Endothelial cell of umbilical vein (primary cell): ENCODE measurements at regions not wholly inside any gene's neighbourhood (a gene's known extent, or its start where the extent isn't known, plus 50 kb on each side); places are given as distances from the start of the nearest gene placed in this dataset.

Experiments used
- BruUV-seq: library from RNA; stranded (reverse); fragments of 400-500 nt; replicated peaks from 2 replicates; lab custom pipeline; 2021; lab: Mats Ljungman, UMichigan
- CTCF ChIA-PET: fragments of 300-600, 350-600 bp; sonication (Branson Sonifier 250); formaldehyde crosslinking; loops from one replicate; lab custom pipeline; 2021; ENCODE audit warnings: antibody characterized with exemption, inconsistent platforms; lab: Charles Lee
- POLR2A ChIA-PET: fragments of 300-600, 350-600 bp; sonication (Branson Sonifier 250); formaldehyde crosslinking; loops from one replicate; lab custom pipeline; 2021; ENCODE audit warnings: antibody characterized with exemption, inconsistent platforms; lab: Charles Lee
- DNase-seq: peaks from one replicate; pipeline ENCODE4 v3.0.0-alpha.2; 2011; ENCODE audit warnings: low read depth, low spot score
- FAIRE-seq: peaks from 2 replicates; lab custom pipeline; 2011; peaks lifted over from hg19 to GRCh38; lab: Jason Lieb, UNC
- H2AFZ ChIP-seq: 2 replicates; pipeline ENCODE4 v1.6.0; 2012; ENCODE audit warnings: low read depth, low read length, control low read depth, inconsistent platforms
- H3K27ac ChIP-seq: 2 replicates; pipeline ENCODE4 v1.5.1; 2011; ENCODE audit warnings: low read depth, mild to moderate bottlenecking, control low read depth, low read length, moderate library complexity; ENCODE audit not compliant: insufficient read depth
- H3K27me3 ChIP-seq, 2 experiments: 2 replicates each; pipeline versions ENCODE4 v1.6.0 to v1.6.1; 2011; ENCODE audit warnings: low read length in 2 of 2, mixed read lengths in 1 of 2; ENCODE audit not compliant: control insufficient read depth in 2 of 2, insufficient read depth in 2 of 2
- H3K36me3 ChIP-seq, 2 experiments: 2 replicates in 1 of 2; 3 replicates in 1 of 2; pipeline ENCODE4 v1.5.1; 2011; ENCODE audit warnings: low read length in 2 of 2, mild to moderate bottlenecking in 1 of 2, moderate library complexity in 1 of 2; ENCODE audit not compliant: control insufficient read depth in 2 of 2, insufficient read depth in 2 of 2; ENCODE audit errors: extremely low read depth in 1 of 2
- H3K4me1 ChIP-seq: 3 replicates; pipeline ENCODE4 v1.5.1; 2011; ENCODE audit warnings: mild to moderate bottlenecking, low read length; ENCODE audit not compliant: control insufficient read depth, insufficient read depth; ENCODE audit errors: extremely low read depth
- H3K4me2 ChIP-seq: 2 replicates; pipeline ENCODE4 v1.6.1; 2011; ENCODE audit warnings: low read length, control low read depth, mixed read lengths; ENCODE audit not compliant: insufficient read depth
- H3K4me3 ChIP-seq, 3 experiments: fragments of 200-600 bp in 1 of 3; sonication (generic), shearing (Covaris generic) in 1 of 3; replicated peaks in 1 of 3; 2 replicates each; pipeline ENCODE4 v1.5.1; 2011 to 2016; ENCODE audit warnings: control low read depth in 3 of 3, low read length in 3 of 3, mild to moderate bottlenecking in 2 of 3, inconsistent platforms in 1 of 3, low read depth in 1 of 3, moderate library complexity in 1 of 3; ENCODE audit not compliant: insufficient read depth in 1 of 3
- H3K79me2 ChIP-seq: 2 replicates; pipeline ENCODE4 v1.6.0; 2012; ENCODE audit warnings: low read length, inconsistent platforms; ENCODE audit not compliant: control insufficient read depth, insufficient read depth
- H3K9ac ChIP-seq: replicated peaks from 2 replicates; pipeline ENCODE3; 2011; ENCODE audit warnings: low read length, control low read depth; ENCODE audit not compliant: insufficient read depth; ENCODE audit errors: extremely low read depth
- H3K9me1 ChIP-seq: replicated peaks from 3 replicates; pipeline ENCODE4 v1.6.0; 2011; ENCODE audit warnings: mild to moderate bottlenecking, low read length; ENCODE audit not compliant: control insufficient read depth, insufficient read depth; ENCODE audit errors: extremely low read depth
- H3K9me3 ChIP-seq: replicated peaks from 2 replicates; pipeline ENCODE4 v1.5.1; 2012; ENCODE audit warnings: low read length, inconsistent platforms; ENCODE audit not compliant: control insufficient read depth, insufficient read depth
- H4K20me1 ChIP-seq: replicated peaks from 2 replicates; pipeline ENCODE3; 2011; ENCODE audit warnings: mild to moderate bottlenecking, low read length; ENCODE audit not compliant: control insufficient read depth, insufficient read depth; ENCODE audit errors: extremely low read depth
- EZH2 ChIP-seq: IDR thresholded peaks from 2 replicates; pipeline ENCODE4 v1.6.1; 2012; ENCODE audit warnings: borderline replicate concordance, low read depth, mild to moderate bottlenecking, moderate library complexity, low read length, inconsistent platforms; ENCODE audit not compliant: severe bottlenecking
- FOS ChIP-seq: IDR thresholded peaks from 2 replicates; pipeline ENCODE4 v1.6.1; 2011; ENCODE audit warnings: mild to moderate bottlenecking, low read length, moderate library complexity, borderline replicate concordance; ENCODE audit not compliant: insufficient read depth
- GATA2 ChIP-seq: IDR thresholded peaks from 2 replicates; pipeline ENCODE4 v1.7.0; 2011; ENCODE audit warnings: low read depth, mild to moderate bottlenecking, moderate library complexity, mixed read lengths, low read length; ENCODE audit not compliant: insufficient read length, insufficient read depth
- JUN ChIP-seq: IDR thresholded peaks from 2 replicates; pipeline ENCODE4 v1.6.1; 2011; ENCODE audit warnings: borderline replicate concordance, low read depth; ENCODE audit not compliant: insufficient read length, insufficient read depth
- MYC ChIP-seq: IDR thresholded peaks from one replicate; pipeline ENCODE4 v1.6.1; 2011; ENCODE audit warnings: mild to moderate bottlenecking, low read depth, low read length
- POLR2A ChIP-seq: IDR thresholded peaks from 2 replicates; pipeline ENCODE4 v1.6.1; 2012; ENCODE audit warnings: low read depth, mild to moderate bottlenecking, control low read depth, low read length
- POLR2AphosphoS5 ChIP-seq: IDR thresholded peaks from 2 replicates; pipeline ENCODE4 v1.6.1; 2012; ENCODE audit warnings: low read depth, mild to moderate bottlenecking, control low read depth, low read length, moderate library complexity; ENCODE audit not compliant: insufficient read depth
- dilution Hi-C: fragments of 300-500 bp; cut with MboI; formaldehyde crosslinking; loops from one replicate; pipeline ENCODE4 v1.15.0; 2019; ENCODE audit warnings: low sequenced_read_pairs; ENCODE audit not compliant: extremely low pct_ligation_motif_present
- intact Hi-C: fragments of 100-400 bp; cut with micrococcal nuclease; formaldehyde crosslinking; loops from one replicate; pipeline ENCODE4 v1.10.0; 2022
- TF ChIP-seq, protein P1 (sequence below): IDR thresholded peaks from 2 replicates; pipeline ENCODE4 v1.6.1; 2011; ENCODE audit not compliant: insufficient read depth, insufficient read length
- TF ChIP-seq, protein P2 (sequence below), 2 donors: IDR thresholded peaks; 1 replicate in 1 of 2; 2 replicates in 1 of 2; pipeline ENCODE4 v1.5.1; 2011; ENCODE audit warnings: low read length in 2 of 2, mild to moderate bottlenecking in 2 of 2, moderate library complexity in 2 of 2, control low read depth in 1 of 2, inconsistent platforms in 1 of 2, low read depth in 1 of 2; ENCODE audit not compliant: insufficient read depth in 1 of 2; ENCODE audit errors: extremely low read depth in 1 of 2

DNA sequence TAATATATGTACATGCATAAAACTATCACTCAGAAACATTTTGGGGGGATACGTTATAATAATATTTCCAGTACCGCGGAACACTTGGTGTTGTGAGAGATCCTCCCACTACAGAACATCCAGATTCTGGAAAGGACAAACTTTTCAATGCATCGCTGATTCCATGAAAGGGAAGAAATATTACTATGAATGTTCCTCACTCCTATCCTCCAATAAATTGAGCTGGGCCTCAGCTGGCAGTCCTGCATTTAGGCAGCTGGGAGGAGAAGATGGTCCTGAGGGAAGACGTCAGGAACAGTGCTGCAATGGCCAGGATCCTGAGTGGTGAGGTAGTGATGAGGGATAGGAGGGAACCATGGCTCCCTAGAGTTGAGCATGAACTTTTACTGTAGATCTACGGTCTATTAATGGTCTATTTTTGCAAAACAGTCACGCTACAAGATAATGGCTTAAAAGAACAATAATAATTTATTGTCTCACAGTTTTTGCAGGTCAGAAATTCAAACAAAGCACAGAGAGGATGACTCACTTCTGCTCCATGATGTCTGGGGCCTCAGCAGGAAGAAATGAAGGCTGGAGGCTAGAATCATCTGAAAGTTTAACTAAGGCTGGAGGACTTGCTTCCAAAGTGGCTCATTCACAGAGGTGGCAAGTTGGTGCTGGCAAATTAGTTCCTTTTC, 538.1 kb downstream of the STIM2 start:
- CTCF ChIA-PET = no interaction called here
- Histone ChIP-seq H3K9me1 (no peaks in the 10 kb centered on the region), H3K4me2 (no peak overlapping the region), H3K27ac (no peak overlapping the region), H3K27me3 (no peaks in the 10 kb centered on the region), H3K4me1 (no peaks in the 10 kb centered on the region), H2AFZ (no peak overlapping the region), H3K9ac (no peak overlapping the region), H3K79me2 (no peaks in the 10 kb centered on the region), H4K20me1 (no peaks in the 10 kb centered on the region), H3K36me3 (no peaks in the 10 kb centered on the region), H3K4me3 (no peak overlapping the region), H3K9me3 (peaks cover 2% of the 10 kb centered on the region)
- intact Hi-C loops (no loop called here), dilution Hi-C loops (no loop called here)
- FAIRE-seq (no peak), DNase-seq (no peak)
- no TSS peak for BruUV-seq
- TF ChIP-seq MYC (no peak), EZH2 (no peak), JUN (no peak), GATA2 (no peak), POLR2A (no peak), POLR2AphosphoS5 (no peak), FOS (no peak)
- TF ChIP-seq, protein P1, sequence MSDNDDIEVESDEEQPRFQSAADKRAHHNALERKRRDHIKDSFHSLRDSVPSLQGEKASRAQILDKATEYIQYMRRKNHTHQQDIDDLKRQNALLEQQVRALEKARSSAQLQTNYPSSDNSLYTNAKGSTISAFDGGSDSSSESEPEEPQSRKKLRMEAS = no peak
- TF ChIP-seq, protein P2, sequence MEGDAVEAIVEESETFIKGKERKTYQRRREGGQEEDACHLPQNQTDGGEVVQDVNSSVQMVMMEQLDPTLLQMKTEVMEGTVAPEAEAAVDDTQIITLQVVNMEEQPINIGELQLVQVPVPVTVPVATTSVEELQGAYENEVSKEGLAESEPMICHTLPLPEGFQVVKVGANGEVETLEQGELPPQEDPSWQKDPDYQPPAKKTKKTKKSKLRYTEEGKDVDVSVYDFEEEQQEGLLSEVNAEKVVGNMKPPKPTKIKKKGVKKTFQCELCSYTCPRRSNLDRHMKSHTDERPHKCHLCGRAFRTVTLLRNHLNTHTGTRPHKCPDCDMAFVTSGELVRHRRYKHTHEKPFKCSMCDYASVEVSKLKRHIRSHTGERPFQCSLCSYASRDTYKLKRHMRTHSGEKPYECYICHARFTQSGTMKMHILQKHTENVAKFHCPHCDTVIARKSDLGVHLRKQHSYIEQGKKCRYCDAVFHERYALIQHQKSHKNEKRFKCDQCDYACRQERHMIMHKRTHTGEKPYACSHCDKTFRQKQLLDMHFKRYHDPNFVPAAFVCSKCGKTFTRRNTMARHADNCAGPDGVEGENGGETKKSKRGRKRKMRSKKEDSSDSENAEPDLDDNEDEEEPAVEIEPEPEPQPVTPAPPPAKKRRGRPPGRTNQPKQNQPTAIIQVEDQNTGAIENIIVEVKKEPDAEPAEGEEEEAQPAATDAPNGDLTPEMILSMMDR (IDR thresholded peaks at IDR 0.05; ENCODE audit: extremely low read depth in 1 of 2, insufficient read depth in 1 of 2, low read depth in 1 of 2, low read length in 2 of 2) = no peak
- POLR2A ChIA-PET = no interaction called here
